SJCRH30 (cell line): ENCODE measurements at regions not wholly inside any gene's neighbourhood (a gene's known extent, or its start where the extent isn't known, plus 50 kb on each side); places are given as distances from the start of the nearest gene placed in this dataset.
A peak's percentile ranks its signal among the peaks of the same experiment; 100 is the strongest.
"Not testable (repeated sequence)": the region's sequence is repeated elsewhere in the genome, so short reads cannot be mapped to it uniquely, and the experiment has no call there.

Source experiments
- DNase-seq, 2 experiments: peaks; one replicate each; pipeline ENCODE4 v3.0.0-alpha.2; 2015 to 2020
- H3K27ac ChIP-seq: fragments of 250-450 bp; sonication (Bioruptor Pico); 2 replicates; pipeline ENCODE4 v1.5.1; 2020; ENCODE audit warnings: mild to moderate bottlenecking, moderate library complexity
- H3K27me3 ChIP-seq: fragments of 250-450 bp; sonication (Bioruptor Pico); 2 replicates; pipeline ENCODE4 v1.5.1; 2020; ENCODE audit warnings: mild to moderate bottlenecking, moderate library complexity
- H3K36me3 ChIP-seq: fragments of 250-450 bp; sonication (Bioruptor Pico); 2 replicates; pipeline ENCODE4 v1.5.1; 2020; ENCODE audit warnings: mild to moderate bottlenecking, moderate library complexity
- H3K4me1 ChIP-seq: fragments of 250-450 bp; sonication (Bioruptor Pico); 2 replicates; pipeline ENCODE4 v1.5.1; 2020; ENCODE audit warnings: mild to moderate bottlenecking, moderate library complexity
- H3K4me3 ChIP-seq: fragments of 250-450 bp; sonication (Bioruptor Pico); 2 replicates; pipeline ENCODE4 v1.5.1; 2020; ENCODE audit warnings: mild to moderate bottlenecking, moderate library complexity
- H3K9me3 ChIP-seq: fragments of 250-450 bp; sonication (Bioruptor Pico); replicated peaks from 2 replicates; pipeline ENCODE4 v1.5.1; 2020; ENCODE audit warnings: mild to moderate bottlenecking, moderate library complexity

GRCh38 chr10:30690948-30691638 is 61.5 kb upstream of the LYZL2 start:
- not testable (repeated sequence) for H3K27me3 ChIP-seq, H3K27ac ChIP-seq, DNase-seq, H3K4me3 ChIP-seq, H3K4me1 ChIP-seq, H3K36me3 ChIP-seq, H3K9me3 ChIP-seq

- 0 out of 2 replicates have a peak, but pooled peaks cover 4% of the 10 kb centered on the region for H3K27me3 ChIP-seq
- DNase-seq = no peak
- H3K36me3 ChIP-seq = no peaks in the 10 kb centered on the region
- H3K4me3 ChIP-seq = no peak overlapping the region
- H3K27ac ChIP-seq = no peak overlapping the region
- peaks cover 7% of the 10 kb centered on the region; the same call in 1 of the 2 replicates for H3K4me1 ChIP-seq
- no peaks in the 10 kb centered on the region for H3K9me3 ChIP-seq
These were observed 58.9 kb upstream of the LYZL2 start for GRCh38 chr10:30688456-30688855.

DNA sequence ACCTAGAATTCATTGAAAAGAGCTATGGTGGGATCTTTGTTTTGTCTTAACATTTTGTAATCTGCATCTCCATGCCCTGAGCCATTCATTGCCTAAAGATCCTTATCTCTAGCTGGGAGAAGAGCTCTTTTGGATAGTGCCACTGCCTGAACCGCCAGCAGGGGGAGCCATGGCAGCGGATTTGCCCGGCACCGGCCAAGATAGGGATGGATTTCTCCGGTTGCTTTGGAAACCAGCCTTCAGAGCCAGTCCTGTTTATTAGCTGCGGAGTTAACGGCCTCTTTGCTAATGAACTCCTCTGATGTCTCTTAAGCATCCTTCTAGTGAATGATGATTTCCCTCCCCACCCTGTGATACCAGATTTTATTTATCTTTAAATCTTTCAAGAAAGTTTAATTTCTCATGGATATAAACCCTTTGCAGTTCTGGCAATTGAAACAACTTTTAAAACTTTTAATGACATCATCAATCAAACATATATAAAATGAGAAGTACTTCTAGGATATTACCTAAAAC is 58.2 kb upstream of the LYZL2 start:
- DNase-seq = peak; percentile 77 to 89
- H3K4me3 ChIP-seq = no peak overlapping the region
- no peak overlapping the region for H3K27ac ChIP-seq
- peaks cover 7% of the 10 kb centered on the region; the same call in 1 of the 2 replicates for H3K4me1 ChIP-seq
- H3K36me3 ChIP-seq = no peaks in the 10 kb centered on the region
- 0 out of 2 replicates have a peak, but pooled peaks cover 4% of the 10 kb centered on the region for H3K27me3 ChIP-seq
- H3K9me3 ChIP-seq = no peaks in the 10 kb centered on the region

GRCh38 chr10:30686708-30687107 is 57.2 kb upstream of the LYZL2 start:
- Histone ChIP-seq H3K9me3 (no peaks in the 10 kb centered on the region; the same call in 1 of the 2 replicates), H3K27ac (no peak overlapping the region), H3K27me3 (0 out of 2 replicates have a peak, but pooled peaks cover 4% of the 10 kb centered on the region), H3K36me3 (no peaks in the 10 kb centered on the region), H3K4me3 (no peak overlapping the region), H3K4me1 (peaks cover 7% of the 10 kb centered on the region; the same call in 1 of the 2 replicates)
- DNase-seq = no peak

DNA sequence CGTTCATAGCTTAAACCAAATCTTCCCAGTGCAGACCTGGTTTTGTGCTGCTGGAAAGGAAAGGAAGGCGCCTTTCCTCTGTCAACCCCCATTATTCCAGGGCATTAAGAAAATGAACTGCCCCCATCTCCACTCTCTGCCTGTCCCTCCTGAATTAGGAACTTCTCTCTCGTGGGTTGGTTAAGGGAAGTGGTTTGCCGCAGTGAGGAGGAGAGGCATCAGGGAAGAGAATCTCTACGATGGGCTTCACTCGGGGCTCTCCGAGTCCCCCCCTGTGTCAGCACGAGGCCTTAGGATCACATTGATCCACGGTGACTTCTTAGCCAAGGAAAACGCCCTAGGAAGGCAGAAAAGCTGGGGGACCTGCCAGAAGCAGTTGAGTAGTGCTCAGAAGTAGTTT is 53.9 kb upstream of the LYZL2 start:
- no peak for DNase-seq
- Histone ChIP-seq H3K27me3 (0 out of 2 replicates have a peak, but pooled peaks cover 4% of the 10 kb centered on the region), H3K4me1 (peaks cover 7% of the 10 kb centered on the region; the same call in 1 of the 2 replicates), H3K4me3 (no peak overlapping the region), H3K27ac (no peak overlapping the region), H3K9me3 (no peaks in the 10 kb centered on the region; the same call in 1 of the 2 replicates), H3K36me3 (no peaks in the 10 kb centered on the region)

- peak in 1 of 2 experiments; percentile 29 for DNase-seq
- H3K4me3 ChIP-seq, H3K4me1 ChIP-seq, H3K9me3 ChIP-seq, H3K27me3 ChIP-seq, H3K36me3 ChIP-seq, H3K27ac ChIP-seq: not testable (repeated sequence)
These were observed 53.0 kb upstream of the LYZL2 start for GRCh38 chr10:30682377-30683199.

- DNase-seq = no peak
- Histone ChIP-seq H3K27ac (no peak overlapping the region), H3K36me3 (no peaks in the 10 kb centered on the region), H3K27me3 (no peaks in the 10 kb centered on the region), H3K9me3 (no peaks in the 10 kb centered on the region; the same call in 1 of the 2 replicates), H3K4me1 (no peaks in the 10 kb centered on the region), H3K4me3 (no peak overlapping the region)
These were observed 51.4 kb upstream of the LYZL2 start for GRCh38 chr10:30680908-30681307.
